ENCODE measurements at regions not wholly inside any gene's neighbourhood (a gene's known extent, or its start where the extent isn't known, plus 50 kb on each side); places are given as distances from the start of the nearest gene placed in this dataset.

DNA sequence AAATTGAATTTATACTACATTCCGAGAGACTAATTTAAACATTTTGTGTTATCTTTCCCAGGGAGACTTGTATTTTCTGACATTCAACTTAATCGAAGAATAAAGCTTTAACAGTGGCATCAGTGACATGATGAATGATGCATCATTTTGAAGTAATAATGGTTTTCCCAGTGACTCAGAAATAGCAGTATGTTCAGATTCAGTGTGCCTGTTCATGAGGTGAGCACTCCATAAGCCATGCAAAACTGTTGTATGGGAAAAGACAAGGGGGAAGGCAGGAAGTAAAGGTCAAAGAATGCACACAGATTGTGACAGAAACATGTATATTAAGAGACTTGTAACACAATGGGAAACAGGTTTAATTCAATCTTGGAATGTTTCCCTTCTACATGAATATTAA, 1348.2 kb upstream of the GJE1 start:
- TF ChIP-seq EZH2 (IDR thresholded peaks at IDR 0.05; ENCODE audit: low read depth) = no peak
- TF ChIP-seq, protein P1, sequence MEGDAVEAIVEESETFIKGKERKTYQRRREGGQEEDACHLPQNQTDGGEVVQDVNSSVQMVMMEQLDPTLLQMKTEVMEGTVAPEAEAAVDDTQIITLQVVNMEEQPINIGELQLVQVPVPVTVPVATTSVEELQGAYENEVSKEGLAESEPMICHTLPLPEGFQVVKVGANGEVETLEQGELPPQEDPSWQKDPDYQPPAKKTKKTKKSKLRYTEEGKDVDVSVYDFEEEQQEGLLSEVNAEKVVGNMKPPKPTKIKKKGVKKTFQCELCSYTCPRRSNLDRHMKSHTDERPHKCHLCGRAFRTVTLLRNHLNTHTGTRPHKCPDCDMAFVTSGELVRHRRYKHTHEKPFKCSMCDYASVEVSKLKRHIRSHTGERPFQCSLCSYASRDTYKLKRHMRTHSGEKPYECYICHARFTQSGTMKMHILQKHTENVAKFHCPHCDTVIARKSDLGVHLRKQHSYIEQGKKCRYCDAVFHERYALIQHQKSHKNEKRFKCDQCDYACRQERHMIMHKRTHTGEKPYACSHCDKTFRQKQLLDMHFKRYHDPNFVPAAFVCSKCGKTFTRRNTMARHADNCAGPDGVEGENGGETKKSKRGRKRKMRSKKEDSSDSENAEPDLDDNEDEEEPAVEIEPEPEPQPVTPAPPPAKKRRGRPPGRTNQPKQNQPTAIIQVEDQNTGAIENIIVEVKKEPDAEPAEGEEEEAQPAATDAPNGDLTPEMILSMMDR (conservative IDR thresholded peaks at IDR 0.05) = no peak

Data from PC-9 (cell line).